ENCODE measurements at regions not wholly inside any gene's neighbourhood (a gene's known extent, or its start where the extent isn't known, plus 50 kb on each side); places are given as distances from the start of the nearest gene placed in this dataset.

DNA sequence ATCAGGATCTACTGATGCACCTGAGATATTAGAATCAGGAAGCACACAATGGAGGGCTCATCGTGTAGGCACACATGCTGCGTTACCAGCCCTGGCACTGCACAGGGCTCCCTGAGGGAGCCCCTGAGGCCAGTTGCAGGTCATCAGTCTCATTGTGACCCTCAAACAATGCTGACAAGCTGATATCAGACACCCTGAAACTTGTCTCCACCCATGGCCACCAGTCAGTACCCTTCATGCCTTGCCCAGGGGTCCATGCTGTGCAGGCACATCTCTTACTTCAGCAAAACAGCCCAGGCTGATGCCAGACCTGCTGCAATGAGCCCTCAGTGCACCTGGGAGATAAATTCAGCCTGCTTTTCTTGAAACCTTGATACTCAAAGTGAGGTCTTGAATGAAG is 59.5 kb upstream of the SLC6A11 start:
- no peaks in the 10 kb centered on the region for H3K9me3 ChIP-seq (ENCODE audit: insufficient read depth, low read depth, low read length)
- no peak for FAIRE-seq
- no peaks in the 10 kb centered on the region for H3K36me3 Mint-ChIP-seq (ENCODE audit: low read depth, unreplicated experiment)

DNA sequence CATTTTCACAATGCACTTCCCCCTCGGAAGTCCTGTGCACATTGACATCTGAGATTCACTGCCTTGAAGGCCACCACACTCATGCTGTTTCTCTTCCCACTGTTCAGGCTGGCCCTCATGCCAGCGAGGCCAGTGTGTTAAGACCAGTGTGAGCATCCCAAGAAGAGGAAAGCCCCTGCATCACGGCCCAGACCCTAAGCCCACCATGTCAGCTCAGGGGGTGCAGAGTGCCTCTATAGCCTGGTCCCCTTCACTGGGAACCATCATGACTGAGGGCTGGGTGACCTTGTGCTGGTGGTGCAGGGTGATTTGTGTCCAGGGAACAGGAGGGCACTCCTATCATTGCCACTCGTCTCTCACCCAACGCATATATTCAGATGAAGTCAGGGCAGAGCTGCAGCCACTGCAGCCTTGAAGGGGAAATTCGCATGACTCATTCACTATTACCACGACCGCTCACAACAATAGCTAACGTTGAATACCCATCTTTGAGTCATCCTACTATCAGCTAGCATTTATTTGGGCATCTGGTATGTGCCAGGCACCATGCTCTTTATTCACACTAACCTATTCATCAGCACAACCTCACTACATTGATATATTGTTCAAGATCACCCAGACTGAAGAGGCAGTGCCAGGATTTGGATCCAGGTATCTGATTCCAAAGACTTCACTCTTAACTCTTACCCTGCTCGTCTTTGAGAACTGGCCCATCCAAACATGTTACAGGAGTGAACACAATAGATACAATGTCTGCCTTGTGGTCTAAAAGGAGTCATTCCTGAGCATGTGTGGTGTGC is 58.8 kb upstream of the SLC6A11 start:
- Histone ChIP-seq H4K20me1 (ENCODE audit: insufficient read depth, low read length) (no peaks in the 10 kb centered on the region), H3K36me3 (ENCODE audit: insufficient read depth, low read length) (no peaks in the 10 kb centered on the region), H3K27me3 (ENCODE audit: insufficient read depth, low read length) (peaks cover 25% of the 10 kb centered on the region), H3K27ac (ENCODE audit: low read depth, low read length) (no peak overlapping the region), H3K4me2 (ENCODE audit: low read length) (peak overlapping the region; percentile 1), H3K9me3 (ENCODE audit: insufficient read depth, low read depth, low read length) (no peaks in the 10 kb centered on the region), H3K79me2 (ENCODE audit: insufficient read depth, low read length) (no peaks in the 10 kb centered on the region), H3K4me1 (ENCODE audit: insufficient read depth, low read length) (peaks cover 10% of the 10 kb centered on the region), H2AFZ (ENCODE audit: low read depth, low read length) (no peak overlapping the region), H3K9ac (ENCODE audit: low read length) (no peak overlapping the region), H3K4me3 (ENCODE audit: insufficient read depth, low read depth, low read length) (no peak overlapping the region)
- DNase-seq (ENCODE audit: low read depth) (peak; percentile 49), FAIRE-seq (peak; percentile 47)
- Mint-ChIP-seq H3K27ac (ENCODE audit: unreplicated experiment) (no peak overlapping the region), H3K4me1 (ENCODE audit: low read depth, unreplicated experiment) (peaks cover 2% of the 10 kb centered on the region), H3K27me3 (ENCODE audit: low read depth, unreplicated experiment) (peaks cover 64% of the 10 kb centered on the region), H3K9me3 (ENCODE audit: unreplicated experiment) (no peaks in the 10 kb centered on the region), H3K36me3 (ENCODE audit: low read depth, unreplicated experiment) (no peaks in the 10 kb centered on the region), H3K4me3 (ENCODE audit: unreplicated experiment) (no peak overlapping the region)
- TF ChIP-seq, protein P1, sequence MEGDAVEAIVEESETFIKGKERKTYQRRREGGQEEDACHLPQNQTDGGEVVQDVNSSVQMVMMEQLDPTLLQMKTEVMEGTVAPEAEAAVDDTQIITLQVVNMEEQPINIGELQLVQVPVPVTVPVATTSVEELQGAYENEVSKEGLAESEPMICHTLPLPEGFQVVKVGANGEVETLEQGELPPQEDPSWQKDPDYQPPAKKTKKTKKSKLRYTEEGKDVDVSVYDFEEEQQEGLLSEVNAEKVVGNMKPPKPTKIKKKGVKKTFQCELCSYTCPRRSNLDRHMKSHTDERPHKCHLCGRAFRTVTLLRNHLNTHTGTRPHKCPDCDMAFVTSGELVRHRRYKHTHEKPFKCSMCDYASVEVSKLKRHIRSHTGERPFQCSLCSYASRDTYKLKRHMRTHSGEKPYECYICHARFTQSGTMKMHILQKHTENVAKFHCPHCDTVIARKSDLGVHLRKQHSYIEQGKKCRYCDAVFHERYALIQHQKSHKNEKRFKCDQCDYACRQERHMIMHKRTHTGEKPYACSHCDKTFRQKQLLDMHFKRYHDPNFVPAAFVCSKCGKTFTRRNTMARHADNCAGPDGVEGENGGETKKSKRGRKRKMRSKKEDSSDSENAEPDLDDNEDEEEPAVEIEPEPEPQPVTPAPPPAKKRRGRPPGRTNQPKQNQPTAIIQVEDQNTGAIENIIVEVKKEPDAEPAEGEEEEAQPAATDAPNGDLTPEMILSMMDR (IDR thresholded peaks at IDR 0.05; ENCODE audit: insufficient read depth, low read depth, low read length), result no peak
- no peak for TF ChIP-seq EZH2 (IDR thresholded peaks at IDR 0.05; ENCODE audit: insufficient read depth, low read length)

More for the DNA sequence above, 59.5 kb upstream of the SLC6A11 start:
- Mint-ChIP-seq H3K27me3 (ENCODE audit: low read depth, unreplicated experiment) (peaks cover 61% of the 10 kb centered on the region), H3K4me1 (ENCODE audit: low read depth, unreplicated experiment) (peaks cover 2% of the 10 kb centered on the region), H3K4me3 (ENCODE audit: unreplicated experiment) (no peak overlapping the region), H3K27ac (ENCODE audit: unreplicated experiment) (no peak overlapping the region), H3K9me3 (ENCODE audit: unreplicated experiment) (no peaks in the 10 kb centered on the region)
- H3K4me1 ChIP-seq (ENCODE audit: insufficient read depth, low read length), result peaks cover 10% of the 10 kb centered on the region
- no peak overlapping the region for H3K27ac ChIP-seq (ENCODE audit: low read depth, low read length)
- no peak overlapping the region for H3K4me2 ChIP-seq (ENCODE audit: low read length)
- H3K4me3 ChIP-seq (ENCODE audit: insufficient read depth, low read depth, low read length), result no peak overlapping the region
- TF ChIP-seq EZH2 (IDR thresholded peaks at IDR 0.05; ENCODE audit: insufficient read depth, low read length), result no peak
- TF ChIP-seq, protein P1 (IDR thresholded peaks at IDR 0.05; ENCODE audit: insufficient read depth, low read depth, low read length), result no peak
- H2AFZ ChIP-seq (ENCODE audit: low read depth, low read length), result no peak overlapping the region
- H3K9ac ChIP-seq (ENCODE audit: low read length), result no peak overlapping the region
- peaks cover 22% of the 10 kb centered on the region for H3K27me3 ChIP-seq (ENCODE audit: insufficient read depth, low read length)
- no peaks in the 10 kb centered on the region for H4K20me1 ChIP-seq (ENCODE audit: insufficient read depth, low read length)
- DNase-seq (ENCODE audit: low read depth), result no peak
- no peaks in the 10 kb centered on the region for H3K36me3 ChIP-seq (ENCODE audit: insufficient read depth, low read length)
- no peaks in the 10 kb centered on the region for H3K79me2 ChIP-seq (ENCODE audit: insufficient read depth, low read length)

DNA sequence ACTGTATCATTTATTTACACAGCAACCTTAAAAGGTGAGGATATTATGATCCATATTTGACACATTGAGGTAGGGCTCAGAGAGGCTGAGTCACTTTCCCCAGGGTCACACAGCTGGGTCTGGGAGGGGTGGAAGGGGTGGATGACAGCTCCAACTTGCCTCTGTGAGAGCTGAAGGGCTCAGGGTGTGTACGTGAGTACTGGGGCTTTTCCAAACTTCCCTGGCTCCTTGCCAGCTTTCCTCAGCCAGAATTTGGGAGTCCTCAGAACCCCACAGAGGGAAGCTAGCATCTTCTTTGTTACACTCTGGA is 58.3 kb upstream of the SLC6A11 start:
- H3K27me3 Mint-ChIP-seq (ENCODE audit: low read depth, unreplicated experiment), result peaks cover 64% of the 10 kb centered on the region
- DNase-seq (ENCODE audit: low read depth) (no peak), FAIRE-seq (no peak)

More for the DNA sequence above, 58.3 kb upstream of the SLC6A11 start:
- Histone ChIP-seq H3K27ac (ENCODE audit: low read depth, low read length) (no peak overlapping the region), H3K4me3 (ENCODE audit: insufficient read depth, low read depth, low read length) (no peak overlapping the region), H3K9me3 (ENCODE audit: insufficient read depth, low read depth, low read length) (no peaks in the 10 kb centered on the region), H2AFZ (ENCODE audit: low read depth, low read length) (no peak overlapping the region), H3K9ac (ENCODE audit: low read length) (no peak overlapping the region), H3K4me1 (ENCODE audit: insufficient read depth, low read length) (peaks cover 10% of the 10 kb centered on the region), H3K36me3 (ENCODE audit: insufficient read depth, low read length) (no peaks in the 10 kb centered on the region), H4K20me1 (ENCODE audit: insufficient read depth, low read length) (no peaks in the 10 kb centered on the region), H3K79me2 (ENCODE audit: insufficient read depth, low read length) (no peaks in the 10 kb centered on the region), H3K4me2 (ENCODE audit: low read length) (no peak overlapping the region), H3K27me3 (ENCODE audit: insufficient read depth, low read length) (peaks cover 25% of the 10 kb centered on the region)
- H3K36me3 Mint-ChIP-seq (ENCODE audit: low read depth, unreplicated experiment), result no peaks in the 10 kb centered on the region
- H3K9me3 Mint-ChIP-seq (ENCODE audit: unreplicated experiment), result no peaks in the 10 kb centered on the region
- no peak overlapping the region for H3K4me3 Mint-ChIP-seq (ENCODE audit: unreplicated experiment)
- H3K27ac Mint-ChIP-seq (ENCODE audit: unreplicated experiment), result no peak overlapping the region
- no peak for TF ChIP-seq EZH2 (IDR thresholded peaks at IDR 0.05; ENCODE audit: insufficient read depth, low read length)
- H3K4me1 Mint-ChIP-seq (ENCODE audit: low read depth, unreplicated experiment), result peaks cover 2% of the 10 kb centered on the region

All from astrocyte (in vitro differentiated cells and primary cell).